Keratinocyte (primary cell): ENCODE measurements at regions not wholly inside any gene's neighbourhood (a gene's known extent, or its start where the extent isn't known, plus 50 kb on each side); places are given as distances from the start of the nearest gene placed in this dataset.

Experiments
- EZH2 ChIP-seq: IDR thresholded peaks from one replicate; pipeline ENCODE4 v1.6.1; 2012; ENCODE audit warnings: inconsistent platforms, mild to moderate bottlenecking, low read length, moderate library complexity
- TF ChIP-seq, protein P1 (sequence below), 3 experiments: IDR thresholded peaks in 1 of 3; conservative IDR thresholded peaks in 1 of 3; optimal IDR thresholded peaks in 1 of 3; 2 replicates in 2 of 3; 3 replicates in 1 of 3; pipeline versions ENCODE3 to v1.5.1; 2011; ENCODE audit warnings: low read length in 3 of 3, mild to moderate bottlenecking in 3 of 3, moderate library complexity in 2 of 3, control low read depth in 1 of 3, inconsistent platforms in 1 of 3; ENCODE audit not compliant: insufficient read depth in 2 of 3; ENCODE audit errors: extremely low read depth in 1 of 3

DNA sequence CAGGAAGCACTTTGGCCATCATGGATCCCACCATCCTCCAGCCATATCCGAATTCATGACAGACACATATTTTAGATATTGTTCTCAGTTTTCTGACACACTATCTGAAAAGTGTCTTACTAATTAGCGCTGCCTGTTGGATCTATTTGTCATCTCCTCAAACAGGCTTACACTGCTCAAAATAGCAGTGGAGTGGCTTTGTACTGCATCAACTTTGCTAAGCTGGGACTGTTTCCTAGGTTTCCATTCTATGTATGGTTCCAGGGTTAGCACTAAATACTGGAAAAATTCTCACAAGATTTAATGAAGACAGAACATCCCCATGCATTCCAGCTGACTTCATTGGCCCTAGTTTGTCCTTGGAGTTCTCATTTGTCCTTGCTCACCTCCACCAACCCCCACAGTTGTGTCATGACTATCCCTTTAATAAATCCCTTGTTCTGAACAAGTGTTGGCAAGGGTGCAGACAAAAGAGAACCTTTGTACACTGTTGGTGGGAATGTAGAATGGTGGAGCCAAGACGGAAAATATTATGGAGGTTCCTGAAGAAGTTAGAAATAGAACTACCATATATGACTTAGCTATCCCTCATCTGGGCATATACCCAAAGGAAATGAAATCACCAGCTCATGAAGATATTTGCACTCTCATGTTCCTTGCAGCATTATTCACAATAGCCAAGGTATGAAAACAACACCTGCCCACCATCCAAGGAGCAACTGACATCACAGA, 136.5 kb upstream of the RAI14 start:
- TF ChIP-seq, protein P1, sequence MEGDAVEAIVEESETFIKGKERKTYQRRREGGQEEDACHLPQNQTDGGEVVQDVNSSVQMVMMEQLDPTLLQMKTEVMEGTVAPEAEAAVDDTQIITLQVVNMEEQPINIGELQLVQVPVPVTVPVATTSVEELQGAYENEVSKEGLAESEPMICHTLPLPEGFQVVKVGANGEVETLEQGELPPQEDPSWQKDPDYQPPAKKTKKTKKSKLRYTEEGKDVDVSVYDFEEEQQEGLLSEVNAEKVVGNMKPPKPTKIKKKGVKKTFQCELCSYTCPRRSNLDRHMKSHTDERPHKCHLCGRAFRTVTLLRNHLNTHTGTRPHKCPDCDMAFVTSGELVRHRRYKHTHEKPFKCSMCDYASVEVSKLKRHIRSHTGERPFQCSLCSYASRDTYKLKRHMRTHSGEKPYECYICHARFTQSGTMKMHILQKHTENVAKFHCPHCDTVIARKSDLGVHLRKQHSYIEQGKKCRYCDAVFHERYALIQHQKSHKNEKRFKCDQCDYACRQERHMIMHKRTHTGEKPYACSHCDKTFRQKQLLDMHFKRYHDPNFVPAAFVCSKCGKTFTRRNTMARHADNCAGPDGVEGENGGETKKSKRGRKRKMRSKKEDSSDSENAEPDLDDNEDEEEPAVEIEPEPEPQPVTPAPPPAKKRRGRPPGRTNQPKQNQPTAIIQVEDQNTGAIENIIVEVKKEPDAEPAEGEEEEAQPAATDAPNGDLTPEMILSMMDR (optimal IDR thresholded peaks at IDR 0.05 in 1 of 3, IDR thresholded peaks at IDR 0.05 in 1 of 3, conservative IDR thresholded peaks at IDR 0.05 in 1 of 3; ENCODE audit: extremely low read depth in 1 of 3, insufficient read depth in 2 of 3, low read length in 3 of 3): no peak
- TF ChIP-seq EZH2: no peak
